K562 (cell line): ENCODE measurements at regions not wholly inside any gene's neighbourhood (a gene's known extent, or its start where the extent isn't known, plus 50 kb on each side); places are given as distances from the start of the nearest gene placed in this dataset.

Source experiments
- ATAC-seq: fragments of 200-7000 bp; cut with Tn5 transposase; 3 replicates; pipeline ENCODE4 v1.9.1; 2020; ENCODE audit warnings: moderate library complexity
- BruUV-seq: library from RNA; stranded (reverse); fragments of 400-500 nt; replicated peaks from 2 replicates; lab custom pipeline; 2021; lab: Mats Ljungman, UMichigan
- CTCF ChIA-PET: fragments of 300-600 bp; formaldehyde crosslinking; extraction: SDS; loops from one replicate; lab custom pipeline; 2021; ENCODE audit warnings: low intra/inter-chr PET ratio; lab: Yijun Ruan, JAX
- POLR2A ChIA-PET: fragments of 300-600, 350-650 bp; sonication (Branson Sonifier 250); formaldehyde crosslinking; extraction: SDS; loops from one replicate; lab custom pipeline; 2021; ENCODE audit warnings: antibody characterized with exemption, inconsistent platforms; lab: Yijun Ruan, JAX
- DNase-seq, 4 experiments: peaks; one replicate each; pipeline versions ENCODE4 v3.0.0 to v3.0.0-alpha.2; 2011 to 2018; ENCODE audit warnings: low spot score in 3 of 4, mixed read lengths in 3 of 4; ENCODE audit errors: extremely low read depth in 1 of 4
- FAIRE-seq: peaks from 2 replicates; lab custom pipeline; 2011; peaks lifted over from hg19 to GRCh38; lab: Jason Lieb, UNC
- H2AFZ ChIP-seq: 2 replicates; pipeline ENCODE4 v1.6.0; 2011; ENCODE audit warnings: low read depth, low read length, control low read depth, inconsistent platforms
- H3K27ac ChIP-seq: fragments of 200-600 bp; 3 replicates; pipeline ENCODE4 v1.8.0; 2011; ENCODE audit warnings: low read depth, mild to moderate bottlenecking, control low read depth, inconsistent platforms, low read length, moderate library complexity, mixed read lengths; ENCODE audit errors: extremely low read depth
- H3K27me3 ChIP-seq, 2 experiments: fragments of 300-600 bp in 1 of 2; 2 replicates in 1 of 2; 3 replicates in 1 of 2; pipeline versions ENCODE4 v1.6.0 to v1.8.0; 2011; ENCODE audit warnings: inconsistent platforms in 2 of 2, low read length in 2 of 2, mild to moderate bottlenecking in 1 of 2, mixed read lengths in 1 of 2, moderate library complexity in 1 of 2; ENCODE audit not compliant: control insufficient read depth in 2 of 2, insufficient read depth in 2 of 2
- H3K36me3 ChIP-seq: fragments of 300-600 bp; 3 replicates; pipeline ENCODE4 v1.8.0; 2011; ENCODE audit warnings: mild to moderate bottlenecking, low read length, inconsistent platforms; ENCODE audit not compliant: control insufficient read depth, insufficient read depth
- H3K4me1 ChIP-seq, 2 experiments: fragments of 200-600 bp in 1 of 2; replicated peaks in 1 of 2; 2 replicates in 1 of 2; 3 replicates in 1 of 2; pipeline versions ENCODE4 v1.5.1 to v1.8.0; 2011; ENCODE audit warnings: inconsistent platforms in 2 of 2, low read length in 2 of 2, mild to moderate bottlenecking in 1 of 2, mixed read lengths in 1 of 2, moderate library complexity in 1 of 2; ENCODE audit not compliant: control insufficient read depth in 2 of 2, insufficient read depth in 2 of 2
- H3K4me2 ChIP-seq: 2 replicates; pipeline ENCODE4 v1.6.1; 2011; ENCODE audit warnings: low read length, control low read depth, inconsistent platforms, mixed read lengths; ENCODE audit not compliant: insufficient read depth
- H3K4me3 ChIP-seq: fragments of 200-600 bp; sonication (generic), shearing (Covaris generic); 2 replicates; pipeline ENCODE4 v1.5.1; 2016; ENCODE audit warnings: control low read depth, inconsistent platforms
- H3K79me2 ChIP-seq: fragments of 200-600 bp; 3 replicates; pipeline ENCODE4 v1.8.0; 2011; ENCODE audit warnings: low read length, inconsistent platforms; ENCODE audit not compliant: control insufficient read depth, insufficient read depth
- H3K9ac ChIP-seq, 2 experiments: 2 replicates each; pipeline versions ENCODE4 v1.6.0 to v1.6.1; 2011; ENCODE audit warnings: low read depth in 2 of 2, low read length in 2 of 2, control low read depth in 1 of 2, inconsistent platforms in 1 of 2, mild to moderate bottlenecking in 1 of 2, mixed read lengths in 1 of 2; ENCODE audit not compliant: insufficient read depth in 1 of 2
- H3K9me1 ChIP-seq: one replicate; pipeline ENCODE4 v1.6.0; 2011; ENCODE audit warnings: inconsistent platforms, mild to moderate bottlenecking, low read length, moderate library complexity; ENCODE audit not compliant: control insufficient read depth, insufficient read depth
- H3K9me3 ChIP-seq: replicated peaks from 2 replicates; pipeline ENCODE4 v1.5.1; 2011; ENCODE audit warnings: low read depth, low read length, inconsistent platforms; ENCODE audit not compliant: control insufficient read depth, insufficient read depth
- H4K20me1 ChIP-seq: replicated peaks from 2 replicates; pipeline ENCODE4 v1.6.1; 2011; ENCODE audit warnings: low read length, inconsistent platforms, mixed read lengths; ENCODE audit not compliant: control insufficient read depth, insufficient read depth
- ARID3B ChIP-seq: fragments of 250-450 bp; sonication (Bioruptor Pico); IDR thresholded peaks from 2 replicates; pipeline ENCODE4 v1.4.0; 2020; ENCODE audit warnings: borderline replicate concordance
- CTCF ChIP-seq, 3 experiments: IDR thresholded peaks in 2 of 3; conservative IDR thresholded peaks in 1 of 3; 2 replicates each; pipeline ENCODE4 v1.5.1; 2011 to 2012; ENCODE audit warnings: low read length in 3 of 3, mild to moderate bottlenecking in 3 of 3, control low read depth in 2 of 3, improper control_type of control experiment in 1 of 3, inconsistent platforms in 1 of 3, low read depth in 1 of 3, mixed read lengths in 1 of 3, moderate library complexity in 1 of 3; ENCODE audit not compliant: insufficient read depth in 2 of 3
- E2F1 ChIP-seq: sonication (generic); formaldehyde crosslinking; IDR thresholded peaks from 2 replicates; pipeline ENCODE4 v1.8.1; 2023; ENCODE audit warnings: mild to moderate bottlenecking, missing genetic modification reagents, moderate library complexity
- GATAD2A ChIP-seq: fragments of 450-650 bp; IDR thresholded peaks from 2 replicates; pipeline ENCODE4 v1.6.1; 2017
- GMEB1 ChIP-seq: fragments of 250-450 bp; sonication (Bioruptor Pico); IDR thresholded peaks from 2 replicates; pipeline ENCODE4 v1.4.0; 2020; ENCODE audit warnings: mild to moderate bottlenecking
- POLR2A ChIP-seq: fragments of 450-650 bp; conservative IDR thresholded peaks from 2 replicates; pipeline ENCODE4 v1.6.1; 2016
- RAD51 ChIP-seq: fragments of 450-650 bp; IDR thresholded peaks from 2 replicates; pipeline ENCODE4 v1.7.1; 2016; ENCODE audit warnings: low read depth, mild to moderate bottlenecking, borderline replicate concordance
- RBM17 ChIP-seq: fragments of 200-400 bp; formaldehyde crosslinking; IDR thresholded peaks from 2 replicates; pipeline ENCODE4 v1.6.1; 2017; ENCODE audit warnings: low read depth, mild to moderate bottlenecking, low read length, borderline replicate concordance
- SMAD4 ChIP-seq: fragments of 250-450 bp; sonication (Bioruptor Pico); conservative IDR thresholded peaks from 2 replicates; pipeline ENCODE4 v1.8.0; 2021; ENCODE audit warnings: inconsistent platforms, mild to moderate bottlenecking, moderate library complexity
- SNAPC5 ChIP-seq: fragments of 250-450 bp; sonication (Bioruptor Pico); IDR thresholded peaks from 2 replicates; pipeline ENCODE4 v1.8.0; 2021; ENCODE audit warnings: moderate library complexity, mild to moderate bottlenecking, inconsistent platforms
- SPI1 ChIP-seq: IDR thresholded peaks from 2 replicates; pipeline ENCODE4 v1.6.1; 2011; ENCODE audit warnings: low read depth, low read length, control low read depth, borderline replicate concordance
- TAF7 ChIP-seq: fragments of 450-650 bp; IDR thresholded peaks from 2 replicates; pipeline ENCODE4 v1.6.1; 2016; ENCODE audit warnings: missing genetic modification characterization, missing compliant biosample characterization
- ZC3H8 ChIP-seq: fragments of 450-650 bp; IDR thresholded peaks from 2 replicates; pipeline ENCODE4 v1.6.1; 2017
- ZFP30 ChIP-seq: fragments of 250-450 bp; sonication (Bioruptor Pico); IDR thresholded peaks from 2 replicates; pipeline ENCODE4 v1.8.0; 2022; ENCODE audit warnings: moderate library complexity, mild to moderate bottlenecking, inconsistent platforms, borderline replicate concordance
- ZNF354B ChIP-seq: fragments of 250-450 bp; sonication (Bioruptor Pico); IDR thresholded peaks from 2 replicates; pipeline ENCODE4 v1.4.0; 2020
- ZNF696 ChIP-seq: fragments of 250-450 bp; sonication (Bioruptor Pico); conservative IDR thresholded peaks from 2 replicates; pipeline ENCODE4 v1.4.0; 2020; ENCODE audit warnings: mild to moderate bottlenecking, moderate library complexity
- WGBS: fragments of 100-300 bp; shearing (Covaris generic); methylation state at CpG from one replicate; pipeline ENCODE4 v1.1.6; 2016; ENCODE audit warnings: low coverage, mixed read lengths; ENCODE audit not compliant: insufficient coverage; ENCODE audit errors: missing lambda C conversion rate; 5-methylcytosine and 5-hydroxymethylcytosine counted together
- in situ Hi-C: fragments of 300-500 bp; cut with MboI; formaldehyde crosslinking; loops from 4 replicates; pipeline ENCODE4 v1.15.0; 2018; ENCODE audit warnings: inconsistent platforms, mixed read lengths
- intact Hi-C: fragments of 100-400 bp; cut with micrococcal nuclease; formaldehyde crosslinking; loops from 2 replicates; pipeline ENCODE4 v1.14.2; 2022

- DNase-seq, result no peak
- WGBS, result 72% methylated on average over 3 of the region's 3 CpGs
- H2AFZ ChIP-seq, result no peak overlapping the region
- ChIA-PET CTCF (no interaction called here), POLR2A (interaction anchor here (0.9 kb wide), 1 partner anchor 20 kb away, joined by 3 read pairs; no protein-coding TSS in a partner anchor)
- 0 out of 2 replicates have a peak, but pooled peaks cover 4% of the 10 kb centered on the region for H4K20me1 ChIP-seq
- no peaks in the 10 kb centered on the region for H3K9me1 ChIP-seq
- H3K27ac ChIP-seq, result peak overlapping the region; percentile 60; the same call in 2 of the 3 replicates
- peaks cover 0 to 16% of the 10 kb centered on the region in 2 experiments; a peak in 3 of 5 replicates for H3K4me1 ChIP-seq
- intact Hi-C loops (loop anchor here (5.0 to 10.0 kb wide), 4 partner anchors 70 to 1512 kb away; no protein-coding TSS in a partner anchor), in situ Hi-C loops (no loop called here)
- TF ChIP-seq ZC3H8 (no peak), POLR2A (no peak), SMAD4 (CRISPR knock-in tag) (no peak), ZNF696 (no peak), ARID3B (CRISPR knock-in tag) (no peak), SPI1 (peak; percentile 30; the same call in 1 of the 2 replicates), RAD51 (0 out of 2 replicates have a peak, but pooled peaks have one; percentile 5), GATAD2A (no peak), GMEB1 (CRISPR knock-in tag) (no peak), RBM17 (no peak), TAF7 (tag) (no peak), E2F1 (no peak), ZFP30 (CRISPR knock-in tag) (no peak), ZNF354B (no peak), SNAPC5 (CRISPR knock-in tag) (no peak), CTCF (IDR thresholded peaks at IDR 0.05 in 2 of 3, conservative IDR thresholded peaks at IDR 0.05 in 1 of 3; ENCODE audit: insufficient read depth in 2 of 3, low read depth in 1 of 3, low read length in 3 of 3) (no peak)
- no peak overlapping the region for H3K9ac ChIP-seq
- H3K36me3 ChIP-seq, result peaks cover 25% of the 10 kb centered on the region
- no TSS peak for BruUV-seq
- no peak for FAIRE-seq
- no peaks in the 10 kb centered on the region for H3K27me3 ChIP-seq
- H3K4me2 ChIP-seq, result no peak overlapping the region; the same call in 1 of the 2 replicates
- no peak; the same call in 2 of the 3 replicates for ATAC-seq
- no peak overlapping the region for H3K4me3 ChIP-seq
- peaks cover 89% of the 10 kb centered on the region for H3K79me2 ChIP-seq
- no peaks in the 10 kb centered on the region for H3K9me3 ChIP-seq
These were observed 266.7 kb upstream of the PHF14 start for GRCh38 chr7:10706875-10707493.
